WI38 (cell line): ENCODE measurements at regions not wholly inside any gene's neighbourhood (a gene's known extent, or its start where the extent isn't known, plus 50 kb on each side); places are given as distances from the start of the nearest gene placed in this dataset.
"Not testable (repeated sequence)": the region's sequence is repeated elsewhere in the genome, so short reads cannot be mapped to it uniquely, and the experiment has no call there.

ENCODE experiments used
- H3K4me3 ChIP-seq: 2 replicates; pipeline ENCODE4 v1.5.1; 2011; ENCODE audit warnings: low read depth, mild to moderate bottlenecking, control low read depth, low read length
- CTCF ChIP-seq: IDR thresholded peaks from 2 replicates; pipeline ENCODE4 v1.5.1; 2012; ENCODE audit warnings: low read depth, mild to moderate bottlenecking, control low read depth, low read length

DNA sequence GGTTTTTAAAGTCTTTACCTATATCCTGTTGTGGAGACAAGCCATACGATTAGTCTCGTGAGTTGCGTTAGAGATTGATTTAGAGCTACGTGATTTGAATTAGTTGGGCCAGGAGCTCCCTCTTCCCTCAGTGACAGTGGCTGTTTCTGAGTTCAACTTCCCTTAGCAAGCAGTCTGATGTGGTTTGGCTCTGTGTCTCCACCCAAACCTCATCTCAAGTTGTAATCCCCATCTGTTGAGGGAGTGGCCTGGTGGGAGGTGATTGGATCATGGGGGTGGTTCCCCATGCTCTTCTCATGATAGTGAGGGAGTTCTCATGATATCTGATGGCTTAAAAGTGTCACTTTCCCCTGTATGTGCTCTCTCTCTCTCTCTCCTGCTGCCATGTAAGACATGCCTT lies 192.9 kb upstream of the PTGFR start:
- no peak for TF ChIP-seq CTCF
- no peak overlapping the region for H3K4me3 ChIP-seq

DNA sequence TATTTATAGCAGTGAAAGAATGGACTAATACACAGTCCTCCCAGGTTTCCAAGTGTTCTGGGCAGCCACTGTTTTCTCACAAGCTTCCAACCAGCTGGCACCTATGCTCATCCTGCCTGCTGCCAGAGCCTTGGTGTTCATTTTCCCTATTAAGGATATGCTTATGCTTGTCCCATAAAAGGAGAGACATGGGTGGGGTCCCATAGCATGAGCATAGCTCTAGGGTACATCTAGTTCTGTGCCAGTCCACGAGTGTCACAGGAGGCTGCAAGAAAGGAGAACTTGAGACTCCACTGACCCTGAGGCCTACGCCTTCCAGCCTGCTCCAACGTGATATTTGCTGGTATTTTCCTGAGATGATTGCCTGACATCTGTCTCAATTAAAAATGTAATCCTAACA lies 192.4 kb upstream of the PTGFR start:
- no peak overlapping the region for H3K4me3 ChIP-seq
- no peak for TF ChIP-seq CTCF

DNA sequence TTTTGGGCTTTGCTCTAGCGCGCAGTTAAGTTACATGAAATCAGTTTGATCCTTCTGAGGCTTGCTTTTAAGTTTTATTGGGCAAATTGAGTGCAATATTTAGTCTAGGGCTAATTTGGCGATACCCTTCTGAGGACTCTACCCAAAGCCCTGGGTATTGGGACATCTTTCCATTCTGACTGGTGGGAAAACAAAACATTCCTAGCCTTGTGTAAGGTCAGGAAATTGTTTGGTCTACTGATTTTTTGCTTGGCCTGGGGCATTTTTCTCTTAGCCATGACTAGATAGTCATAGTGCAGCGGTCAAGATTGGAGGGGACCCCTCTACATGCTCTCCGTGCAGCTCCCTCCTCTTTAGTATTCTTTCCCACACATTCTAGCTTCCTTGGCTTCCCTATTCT lies 189.6 kb upstream of the PTGFR start:
- no peak for TF ChIP-seq CTCF
- H3K4me3 ChIP-seq: no peak overlapping the region

DNA sequence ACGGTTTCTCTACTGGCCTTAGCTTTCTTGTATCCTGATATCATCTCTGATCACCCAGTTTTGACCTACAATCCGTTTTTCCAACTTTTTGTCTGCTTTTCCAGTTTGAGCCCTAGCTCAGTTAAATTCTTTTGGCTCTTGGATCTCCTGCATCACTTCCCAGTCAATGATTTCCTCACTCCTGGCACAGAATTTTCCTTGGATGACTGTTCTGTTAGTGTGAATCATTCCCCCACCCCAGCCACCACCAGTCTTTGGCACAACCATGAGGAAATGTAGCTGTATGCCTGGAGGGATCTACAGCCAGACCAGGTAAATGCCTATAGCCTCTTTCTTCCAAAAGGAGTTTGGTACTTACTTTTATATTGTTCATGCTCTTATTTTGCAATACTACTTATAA lies 187.2 kb upstream of the PTGFR start:
- H3K4me3 ChIP-seq: no peak overlapping the region
- TF ChIP-seq CTCF: no peak

DNA sequence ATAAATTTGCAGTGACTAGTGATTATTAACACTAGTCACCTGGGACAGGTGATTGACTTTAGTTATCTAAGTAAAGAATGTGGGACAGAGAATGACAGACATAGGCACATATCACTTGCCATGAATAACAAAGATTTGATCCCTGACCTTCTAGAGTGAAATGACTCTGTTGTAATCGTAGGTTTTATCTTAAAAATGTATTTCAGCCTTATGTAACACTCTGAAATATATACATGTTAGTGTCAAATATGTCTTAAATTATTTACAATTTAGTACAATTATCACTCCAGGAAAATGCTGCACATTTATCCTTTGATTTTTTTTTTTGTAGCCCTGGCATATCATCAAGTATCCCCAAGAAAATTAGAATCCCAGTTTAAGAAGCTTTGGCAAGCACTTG lies 186.4 kb upstream of the PTGFR start:
- TF ChIP-seq CTCF: no peak
- no peak overlapping the region for H3K4me3 ChIP-seq

DNA sequence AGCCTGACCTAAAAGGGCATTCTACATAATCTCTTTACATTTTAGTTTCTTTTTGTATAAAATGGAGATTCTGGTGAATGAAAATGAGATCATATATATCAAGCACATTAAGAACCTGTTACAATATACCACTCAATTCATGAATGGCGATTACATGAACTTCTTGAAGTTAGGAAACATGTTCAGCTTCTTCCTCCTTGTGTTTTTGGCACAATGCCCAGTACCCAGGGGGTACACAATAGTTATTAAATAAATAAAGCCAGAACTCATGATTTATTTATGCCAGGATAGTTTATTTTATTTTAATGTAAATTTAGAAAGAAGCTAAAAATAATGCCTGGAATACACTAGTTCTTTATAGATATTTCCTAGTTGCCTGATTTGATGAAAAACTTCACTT lies 186.0 kb upstream of the PTGFR start:
- TF ChIP-seq CTCF: no peak
- no peak overlapping the region for H3K4me3 ChIP-seq

GRCh38 chr1:78310261-78310660 lies 180.5 kb upstream of the PTGFR start:
- H3K4me3 ChIP-seq: not testable (repeated sequence)

GRCh38 chr1:78318011-78318410 lies 172.8 kb upstream of the PTGFR start:
- no peak overlapping the region for H3K4me3 ChIP-seq
- TF ChIP-seq CTCF: no peak
